Fibroblast of pulmonary artery (primary cell): ENCODE measurements at regions not wholly inside any gene's neighbourhood (a gene's known extent, or its start where the extent isn't known, plus 50 kb on each side); places are given as distances from the start of the nearest gene placed in this dataset.

Experiments
- DNase-seq: peaks from one replicate; pipeline ENCODE4 v3.0.0-alpha.2; 2010; ENCODE audit warnings: low read depth
- H3K4me3 ChIP-seq: replicated peaks from 2 replicates; pipeline ENCODE4 v1.5.1; 2011; ENCODE audit warnings: low read depth, mild to moderate bottlenecking, control low read depth, low read length, moderate library complexity
- CTCF ChIP-seq: IDR thresholded peaks from 2 replicates; pipeline ENCODE4 v1.5.1; 2011; ENCODE audit warnings: mild to moderate bottlenecking, control low read depth, low read length, inconsistent platforms; ENCODE audit errors: missing control alignments

GRCh38 chr11:90849312-90849711 is 626.5 kb upstream of the CHORDC1 start:
- DNase-seq = no peak
- no peak overlapping the region for H3K4me3 ChIP-seq
- TF ChIP-seq CTCF = no peak

- TF ChIP-seq CTCF = no peak
- no peak for DNase-seq
- no peak overlapping the region for H3K4me3 ChIP-seq
Observed at GRCh38 chr11:90847268-90847886, 624.5 kb upstream of the CHORDC1 start.

- H3K4me3 ChIP-seq = no peak overlapping the region
- no peak for DNase-seq
- no peak for TF ChIP-seq CTCF
Observed at GRCh38 chr11:90846628-90847027, 623.8 kb upstream of the CHORDC1 start.

GRCh38 chr11:90845799-90846198 is 623.0 kb upstream of the CHORDC1 start:
- no peak overlapping the region for H3K4me3 ChIP-seq
- no peak for TF ChIP-seq CTCF
- DNase-seq = no peak

- TF ChIP-seq CTCF = no peak
- no peak for DNase-seq
- H3K4me3 ChIP-seq = no peak overlapping the region
Observed at GRCh38 chr11:90845126-90845525, 622.3 kb upstream of the CHORDC1 start.

GRCh38 chr11:90844041-90844440 is 621.2 kb upstream of the CHORDC1 start:
- no peak overlapping the region for H3K4me3 ChIP-seq
- TF ChIP-seq CTCF = no peak
- no peak for DNase-seq

GRCh38 chr11:90842681-90843080 is 619.8 kb upstream of the CHORDC1 start:
- no peak overlapping the region for H3K4me3 ChIP-seq
- no peak for TF ChIP-seq CTCF
- DNase-seq = no peak
